GM12865 (cell line): ENCODE measurements at regions not wholly inside any gene's neighbourhood (a gene's known extent, or its start where the extent isn't known, plus 50 kb on each side); places are given as distances from the start of the nearest gene placed in this dataset.

ENCODE experiments used
- DNase-seq: peaks from one replicate; pipeline ENCODE4 v3.0.0; 2010; ENCODE audit warnings: low read depth
- H3K4me3 ChIP-seq: 2 replicates; pipeline ENCODE4 v1.5.1; 2011; ENCODE audit warnings: mild to moderate bottlenecking, low read depth, low read length, control low read depth
- TF ChIP-seq, protein P1 (sequence below): IDR thresholded peaks from 2 replicates; pipeline ENCODE4 v1.5.1; 2011; ENCODE audit warnings: low read length, control low read depth, low read depth, inconsistent platforms; ENCODE audit not compliant: insufficient read depth; ENCODE audit errors: missing control alignments

GRCh38 chr15:75763137-75763611 lies 50.5 kb upstream of the CSPG4 start:
- no peak for DNase-seq
- TF ChIP-seq, protein P1, sequence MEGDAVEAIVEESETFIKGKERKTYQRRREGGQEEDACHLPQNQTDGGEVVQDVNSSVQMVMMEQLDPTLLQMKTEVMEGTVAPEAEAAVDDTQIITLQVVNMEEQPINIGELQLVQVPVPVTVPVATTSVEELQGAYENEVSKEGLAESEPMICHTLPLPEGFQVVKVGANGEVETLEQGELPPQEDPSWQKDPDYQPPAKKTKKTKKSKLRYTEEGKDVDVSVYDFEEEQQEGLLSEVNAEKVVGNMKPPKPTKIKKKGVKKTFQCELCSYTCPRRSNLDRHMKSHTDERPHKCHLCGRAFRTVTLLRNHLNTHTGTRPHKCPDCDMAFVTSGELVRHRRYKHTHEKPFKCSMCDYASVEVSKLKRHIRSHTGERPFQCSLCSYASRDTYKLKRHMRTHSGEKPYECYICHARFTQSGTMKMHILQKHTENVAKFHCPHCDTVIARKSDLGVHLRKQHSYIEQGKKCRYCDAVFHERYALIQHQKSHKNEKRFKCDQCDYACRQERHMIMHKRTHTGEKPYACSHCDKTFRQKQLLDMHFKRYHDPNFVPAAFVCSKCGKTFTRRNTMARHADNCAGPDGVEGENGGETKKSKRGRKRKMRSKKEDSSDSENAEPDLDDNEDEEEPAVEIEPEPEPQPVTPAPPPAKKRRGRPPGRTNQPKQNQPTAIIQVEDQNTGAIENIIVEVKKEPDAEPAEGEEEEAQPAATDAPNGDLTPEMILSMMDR = no peak
- no peak overlapping the region for H3K4me3 ChIP-seq
